ENCODE measurements at regions not wholly inside any gene's neighbourhood (a gene's known extent, or its start where the extent isn't known, plus 50 kb on each side); places are given as distances from the start of the nearest gene placed in this dataset.

- DNase-seq (ENCODE audit: low spot score) (no peak), ATAC-seq (ENCODE audit: insufficient number of reproducible peaks, low FRiP score, low read depth) (no peak)
- no peak for TF ChIP-seq CTCF (IDR thresholded peaks at IDR 0.05)
- no peaks in the 10 kb centered on the region for H3K9me3 ChIP-seq
- no peaks in the 10 kb centered on the region for H3K36me3 ChIP-seq
- H3K4me3 ChIP-seq, result no peak overlapping the region
- no peak overlapping the region for H3K27ac ChIP-seq
- H3K4me1 ChIP-seq (ENCODE audit: control insufficient read depth in 1 of 2, low read depth in 2 of 2), result no peaks in the 10 kb centered on the region
- no peaks in the 10 kb centered on the region for H3K27me3 ChIP-seq (replicated peaks; ENCODE audit: insufficient read depth)
Measured at GRCh38 chr5:18102733-18103132, 468.5 kb downstream of the TAF11L14 start.

DNA sequence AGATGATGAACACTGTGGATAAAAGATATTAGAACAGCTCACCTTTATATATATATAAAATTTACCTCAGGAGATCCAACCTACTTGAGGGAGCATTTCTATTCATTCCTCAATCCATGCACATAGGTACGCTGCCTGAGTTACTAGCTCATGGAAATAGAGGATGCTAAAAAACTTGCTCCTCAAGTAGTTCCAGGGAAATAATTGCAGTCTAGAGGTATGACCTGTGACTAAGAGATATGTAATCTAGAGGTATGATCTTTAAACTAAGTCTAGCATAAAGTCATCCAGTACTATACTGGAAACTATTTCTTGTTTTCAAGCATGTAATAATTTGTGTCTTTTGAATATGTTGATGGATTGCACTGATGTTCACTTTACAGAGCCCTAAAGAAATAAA lies 471.2 kb downstream of the TAF11L14 start:
- DNase-seq (ENCODE audit: low spot score) (no peak), ATAC-seq (ENCODE audit: insufficient number of reproducible peaks, low FRiP score, low read depth) (no peak)
- Histone ChIP-seq H3K36me3 (no peaks in the 10 kb centered on the region), H3K27ac (no peak overlapping the region), H3K27me3 (replicated peaks; ENCODE audit: insufficient read depth) (no peaks in the 10 kb centered on the region), H3K4me1 (ENCODE audit: control insufficient read depth in 1 of 2, low read depth in 2 of 2) (no peaks in the 10 kb centered on the region), H3K4me3 (no peak overlapping the region), H3K9me3 (no peaks in the 10 kb centered on the region)
- TF ChIP-seq CTCF (IDR thresholded peaks at IDR 0.05), result no peak

DNA sequence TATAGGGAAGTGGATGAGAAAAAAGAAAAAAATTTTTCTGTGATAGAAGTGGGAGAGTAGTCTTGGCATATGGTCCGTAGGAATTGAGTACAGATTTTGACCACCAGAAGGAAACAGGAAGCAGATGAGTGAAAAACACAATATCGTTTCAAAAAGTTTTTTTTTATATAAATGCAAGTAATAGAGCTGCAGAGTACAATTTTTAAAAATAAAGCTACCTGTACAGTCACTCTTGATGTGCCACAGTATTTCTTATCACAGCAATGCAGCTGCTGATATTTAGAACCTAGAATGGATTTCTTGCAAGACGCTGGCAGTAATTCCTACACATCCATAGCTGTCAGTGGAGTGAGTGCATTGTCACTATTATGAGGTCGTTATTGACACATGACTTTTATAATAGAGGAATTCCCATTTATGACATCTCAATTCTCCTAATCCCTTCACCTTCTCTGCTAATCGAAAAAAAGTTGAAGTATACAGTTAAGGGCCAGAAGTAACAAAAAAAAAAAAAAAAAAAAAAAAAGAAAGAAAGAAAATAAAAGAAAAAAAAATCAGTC lies 477.7 kb downstream of the TAF11L14 start:
- Histone ChIP-seq H3K27ac (no peak overlapping the region), H3K9me3 (no peaks in the 10 kb centered on the region), H3K27me3 (replicated peaks; ENCODE audit: insufficient read depth) (no peaks in the 10 kb centered on the region), H3K4me3 (no peak overlapping the region), H3K36me3 (no peaks in the 10 kb centered on the region), H3K4me1 (ENCODE audit: control insufficient read depth in 1 of 2, low read depth in 2 of 2) (no peaks in the 10 kb centered on the region)
- no peak for DNase-seq (ENCODE audit: low spot score)
- no peak for ATAC-seq (ENCODE audit: insufficient number of reproducible peaks, low FRiP score, low read depth)
- no peak for TF ChIP-seq CTCF (IDR thresholded peaks at IDR 0.05)

- no peak for DNase-seq (ENCODE audit: low spot score)
- H3K4me3 ChIP-seq, result no peak overlapping the region
- H3K36me3 ChIP-seq, result no peaks in the 10 kb centered on the region
- TF ChIP-seq CTCF (IDR thresholded peaks at IDR 0.05), result no peak
- no peaks in the 10 kb centered on the region for H3K4me1 ChIP-seq (ENCODE audit: control insufficient read depth in 1 of 2, low read depth in 2 of 2)
- H3K9me3 ChIP-seq, result no peaks in the 10 kb centered on the region
- H3K27ac ChIP-seq, result no peak overlapping the region
- ATAC-seq (ENCODE audit: insufficient number of reproducible peaks, low FRiP score, low read depth), result no peak
- H3K27me3 ChIP-seq (replicated peaks; ENCODE audit: insufficient read depth), result no peaks in the 10 kb centered on the region
Measured at GRCh38 chr5:18113721-18114120, 479.5 kb downstream of the TAF11L14 start.

- Histone ChIP-seq H3K27ac (no peak overlapping the region), H3K9me3 (no peaks in the 10 kb centered on the region), H3K36me3 (no peaks in the 10 kb centered on the region), H3K27me3 (replicated peaks; ENCODE audit: insufficient read depth) (no peaks in the 10 kb centered on the region), H3K4me1 (ENCODE audit: control insufficient read depth in 1 of 2, low read depth in 2 of 2) (no peaks in the 10 kb centered on the region), H3K4me3 (no peak overlapping the region)
- DNase-seq (ENCODE audit: low spot score), result no peak
- no peak for ATAC-seq (ENCODE audit: insufficient number of reproducible peaks, low FRiP score, low read depth)
- TF ChIP-seq CTCF (IDR thresholded peaks at IDR 0.05), result no peak
Measured at GRCh38 chr5:18114151-18114757, 480.0 kb downstream of the TAF11L14 start.
